Panc1 (cell line): ENCODE measurements at regions not wholly inside any gene's neighbourhood (a gene's known extent, or its start where the extent isn't known, plus 50 kb on each side); places are given as distances from the start of the nearest gene placed in this dataset.

Experiments
- TCF7L2 ChIP-seq: IDR thresholded peaks from 2 replicates; pipeline ENCODE4 v1.6.1; 2011; ENCODE audit warnings: mild to moderate bottlenecking, low read depth, low read length, inconsistent platforms
- TF ChIP-seq, protein P1 (sequence below): fragments of 450-650 bp; IDR thresholded peaks from 2 replicates; pipeline ENCODE4 v1.5.1; 2017; ENCODE audit warnings: mild to moderate bottlenecking

DNA sequence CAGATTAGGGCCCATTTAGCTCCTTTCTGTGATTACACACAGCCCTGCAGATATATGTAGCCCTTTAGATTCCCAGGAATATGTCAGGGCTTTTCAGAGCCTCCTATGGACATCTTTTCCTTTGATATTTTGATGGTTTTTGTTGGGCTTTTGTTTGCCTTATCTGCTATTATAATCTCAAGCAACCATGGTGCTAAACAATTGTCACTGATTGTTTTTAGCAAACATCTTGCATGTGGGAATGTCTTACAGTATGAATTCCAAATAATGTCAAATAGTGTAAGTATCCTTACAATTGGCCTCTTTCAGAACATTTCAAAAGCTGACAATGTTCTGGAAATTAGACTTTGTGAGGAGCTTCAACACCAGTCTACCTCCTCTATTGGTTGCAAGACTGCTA lies 333.6 kb upstream of the OPRM1 start:
- no peak for TF ChIP-seq TCF7L2
- TF ChIP-seq, protein P1, sequence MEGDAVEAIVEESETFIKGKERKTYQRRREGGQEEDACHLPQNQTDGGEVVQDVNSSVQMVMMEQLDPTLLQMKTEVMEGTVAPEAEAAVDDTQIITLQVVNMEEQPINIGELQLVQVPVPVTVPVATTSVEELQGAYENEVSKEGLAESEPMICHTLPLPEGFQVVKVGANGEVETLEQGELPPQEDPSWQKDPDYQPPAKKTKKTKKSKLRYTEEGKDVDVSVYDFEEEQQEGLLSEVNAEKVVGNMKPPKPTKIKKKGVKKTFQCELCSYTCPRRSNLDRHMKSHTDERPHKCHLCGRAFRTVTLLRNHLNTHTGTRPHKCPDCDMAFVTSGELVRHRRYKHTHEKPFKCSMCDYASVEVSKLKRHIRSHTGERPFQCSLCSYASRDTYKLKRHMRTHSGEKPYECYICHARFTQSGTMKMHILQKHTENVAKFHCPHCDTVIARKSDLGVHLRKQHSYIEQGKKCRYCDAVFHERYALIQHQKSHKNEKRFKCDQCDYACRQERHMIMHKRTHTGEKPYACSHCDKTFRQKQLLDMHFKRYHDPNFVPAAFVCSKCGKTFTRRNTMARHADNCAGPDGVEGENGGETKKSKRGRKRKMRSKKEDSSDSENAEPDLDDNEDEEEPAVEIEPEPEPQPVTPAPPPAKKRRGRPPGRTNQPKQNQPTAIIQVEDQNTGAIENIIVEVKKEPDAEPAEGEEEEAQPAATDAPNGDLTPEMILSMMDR, result no peak
